ENCODE measurements at regions not wholly inside any gene's neighbourhood (a gene's known extent, or its start where the extent isn't known, plus 50 kb on each side); places are given as distances from the start of the nearest gene placed in this dataset.

DNA sequence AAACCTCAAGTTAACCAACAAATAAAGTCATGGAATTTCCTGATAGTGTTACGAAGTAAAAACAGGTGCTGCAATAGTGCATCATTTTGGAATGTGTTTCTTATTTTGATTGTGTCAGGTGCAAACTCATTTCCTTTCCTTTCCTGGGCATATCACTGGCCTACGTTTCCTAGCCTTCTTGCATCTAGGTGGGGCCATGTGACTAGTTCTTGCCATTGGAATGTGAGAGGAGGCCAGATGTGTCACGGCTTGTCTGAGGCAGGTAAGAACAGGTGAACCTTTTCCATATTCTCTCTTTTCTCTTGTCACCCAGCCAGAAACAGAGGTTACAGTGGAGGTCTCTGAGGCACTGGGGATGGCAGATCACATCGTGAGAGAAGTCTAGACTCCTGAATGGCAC is 868.0 kb downstream of the RPA4 start:
- TF ChIP-seq POLR2A (IDR thresholded peaks at IDR 0.05) = no peak
- TF ChIP-seq, protein P1, sequence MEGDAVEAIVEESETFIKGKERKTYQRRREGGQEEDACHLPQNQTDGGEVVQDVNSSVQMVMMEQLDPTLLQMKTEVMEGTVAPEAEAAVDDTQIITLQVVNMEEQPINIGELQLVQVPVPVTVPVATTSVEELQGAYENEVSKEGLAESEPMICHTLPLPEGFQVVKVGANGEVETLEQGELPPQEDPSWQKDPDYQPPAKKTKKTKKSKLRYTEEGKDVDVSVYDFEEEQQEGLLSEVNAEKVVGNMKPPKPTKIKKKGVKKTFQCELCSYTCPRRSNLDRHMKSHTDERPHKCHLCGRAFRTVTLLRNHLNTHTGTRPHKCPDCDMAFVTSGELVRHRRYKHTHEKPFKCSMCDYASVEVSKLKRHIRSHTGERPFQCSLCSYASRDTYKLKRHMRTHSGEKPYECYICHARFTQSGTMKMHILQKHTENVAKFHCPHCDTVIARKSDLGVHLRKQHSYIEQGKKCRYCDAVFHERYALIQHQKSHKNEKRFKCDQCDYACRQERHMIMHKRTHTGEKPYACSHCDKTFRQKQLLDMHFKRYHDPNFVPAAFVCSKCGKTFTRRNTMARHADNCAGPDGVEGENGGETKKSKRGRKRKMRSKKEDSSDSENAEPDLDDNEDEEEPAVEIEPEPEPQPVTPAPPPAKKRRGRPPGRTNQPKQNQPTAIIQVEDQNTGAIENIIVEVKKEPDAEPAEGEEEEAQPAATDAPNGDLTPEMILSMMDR (IDR thresholded peaks at IDR 0.05) = no peak
